GM23338 (cell line): ENCODE measurements at regions not wholly inside any gene's neighbourhood (a gene's known extent, or its start where the extent isn't known, plus 50 kb on each side); places are given as distances from the start of the nearest gene placed in this dataset.

ENCODE experiments used
- ATAC-seq: fragments of 200-7000 bp; cut with Tn5 transposase; 3 replicates; pipeline ENCODE4 v1.9.1; 2020
- DNase-seq: peaks from one replicate; pipeline ENCODE4 v3.0.0-alpha.2; 2015; ENCODE audit warnings: low spot score
- H2AFZ ChIP-seq: fragments of 200-600 bp; sonication (generic); 2 replicates; pipeline ENCODE4 v1.8.0; 2016; ENCODE audit warnings: antibody characterized with exemption, mild to moderate bottlenecking, moderate library complexity
- H3F3A ChIP-seq: fragments of 200-600 bp; sonication (generic); replicated peaks from 2 replicates; pipeline ENCODE4 v1.8.0; 2017; ENCODE audit warnings: antibody characterized with exemption, mixed run types, low read depth
- H3K27ac ChIP-seq: fragments of 200-600 bp; sonication (generic); 2 replicates; pipeline ENCODE4 v1.6.1; 2016; ENCODE audit warnings: low read depth
- H3K27me3 ChIP-seq: fragments of 200-600 bp; sonication (generic); 2 replicates; pipeline ENCODE4 v1.8.0; 2016; ENCODE audit warnings: mild to moderate bottlenecking, mixed run types, moderate library complexity; ENCODE audit not compliant: insufficient read depth
- H3K36me3 ChIP-seq: fragments of 200-600 bp; sonication (generic); 2 replicates; pipeline ENCODE4 v1.8.0; 2016; ENCODE audit warnings: mild to moderate bottlenecking; ENCODE audit not compliant: insufficient read depth
- H3K4me1 ChIP-seq: fragments of 200-600 bp; sonication (generic); 2 replicates; pipeline ENCODE4 v1.8.0; 2016; ENCODE audit warnings: mild to moderate bottlenecking, moderate library complexity; ENCODE audit not compliant: insufficient read depth
- H3K4me2 ChIP-seq: fragments of 200-600 bp; sonication (generic); 2 replicates; pipeline ENCODE4 v1.7.1; 2017; ENCODE audit warnings: mixed run types
- H3K4me3 ChIP-seq: fragments of 200-600 bp; sonication (generic); 2 replicates; pipeline ENCODE4 v1.6.1; 2016; ENCODE audit warnings: mixed run types
- H3K79me2 ChIP-seq: fragments of 200-600 bp; sonication (generic); replicated peaks from 2 replicates; pipeline ENCODE4 v1.8.0; 2017; ENCODE audit warnings: mild to moderate bottlenecking; ENCODE audit not compliant: insufficient read depth
- H3K9me2 ChIP-seq: fragments of 200-600 bp; sonication (generic); 2 replicates; pipeline ENCODE4 v1.8.0; 2017; ENCODE audit not compliant: insufficient read depth
- H4K20me1 ChIP-seq: fragments of 200-600 bp; sonication (generic); replicated peaks from 2 replicates; pipeline ENCODE4 v1.8.0; 2017; ENCODE audit warnings: mild to moderate bottlenecking; ENCODE audit not compliant: insufficient read depth
- H3K27ac Mint-ChIP-seq: 2 replicates; pipeline ENCODE4 v1.8.0; 2020; ENCODE audit warnings: inconsistent platforms, mild to moderate bottlenecking, moderate library complexity, mixed read lengths
- H3K27me3 Mint-ChIP-seq: 3 replicates; pipeline ENCODE4 v1.8.0; 2022; ENCODE audit warnings: low read depth, mild to moderate bottlenecking, moderate library complexity, mixed read lengths, inconsistent platforms; ENCODE audit not compliant: insufficient read depth, poor library complexity
- H3K36me3 Mint-ChIP-seq: 3 replicates; pipeline ENCODE4 v1.8.0; 2021; ENCODE audit warnings: low read depth, mild to moderate bottlenecking, inconsistent platforms, moderate library complexity, mixed read lengths
- H3K4me1 Mint-ChIP-seq: 3 replicates; pipeline ENCODE4 v1.8.0; 2020; ENCODE audit warnings: mild to moderate bottlenecking, inconsistent platforms, mixed read lengths
- H3K4me3 Mint-ChIP-seq: 3 replicates; pipeline ENCODE4 v1.8.0; 2021; ENCODE audit warnings: moderate library complexity, mild to moderate bottlenecking, inconsistent platforms, mixed read lengths
- H3K9me3 Mint-ChIP-seq: 3 replicates; pipeline ENCODE4 v1.8.0; 2020; ENCODE audit warnings: moderate library complexity, mild to moderate bottlenecking, inconsistent platforms, mixed read lengths
- EZH2 ChIP-seq: fragments of 200-600 bp; sonication (generic); IDR thresholded peaks from one replicate; pipeline ENCODE4 v1.8.0; 2017; ENCODE audit warnings: antibody characterized with exemption, mild to moderate bottlenecking, low read depth; ENCODE audit not compliant: unreplicated experiment
- EZH2phosphoT487 ChIP-seq: fragments of 200-600 bp; sonication (generic); IDR thresholded peaks from one replicate; pipeline ENCODE4 v1.8.1; 2018; ENCODE audit warnings: antibody characterized with exemption; ENCODE audit not compliant: unreplicated experiment
- JUNB ChIP-seq: IDR thresholded peaks from one replicate; pipeline ENCODE4 v1.6.1; 2016; ENCODE audit warnings: antibody characterized with exemption; ENCODE audit not compliant: unreplicated experiment
- NANOG ChIP-seq: IDR thresholded peaks from 2 replicates; pipeline ENCODE4 v1.6.1; 2016; ENCODE audit warnings: antibody characterized with exemption, borderline replicate concordance
- STAT1 ChIP-seq: IDR thresholded peaks from one replicate; pipeline ENCODE4 v1.6.1; 2016; ENCODE audit warnings: antibody characterized with exemption; ENCODE audit not compliant: unreplicated experiment
- ZNF114 ChIP-seq: fragments of 250-450 bp; sonication (Bioruptor Pico); IDR thresholded peaks from 2 replicates; pipeline ENCODE4 v1.5.0; 2020; ENCODE audit warnings: mild to moderate bottlenecking, moderate library complexity
- ZNF331 ChIP-seq: fragments of 250-450 bp; sonication (Bioruptor Pico); IDR thresholded peaks from 2 replicates; pipeline ENCODE4 v1.5.0; 2020; ENCODE audit warnings: low read depth, mild to moderate bottlenecking, moderate library complexity
- ZNF462 ChIP-seq: fragments of 250-450 bp; sonication (Bioruptor Pico); IDR thresholded peaks from 2 replicates; pipeline ENCODE4 v1.5.0; 2020; ENCODE audit warnings: mild to moderate bottlenecking, moderate library complexity
- TF ChIP-seq, protein P1 (sequence below), 2 experiments: fragments of 200-600 bp in 1 of 2; sonication (generic) in 1 of 2; conservative IDR thresholded peaks; 2 replicates each; pipeline versions ENCODE4 v1.5.1 to v1.6.1; 2016 to 2017; ENCODE audit warnings: antibody characterized with exemption in 2 of 2, low read depth in 2 of 2, mild to moderate bottlenecking in 2 of 2, moderate library complexity in 1 of 2
- TF ChIP-seq, protein P2 (sequence below): IDR thresholded peaks from 2 replicates; pipeline ENCODE4 v1.6.1; 2016; ENCODE audit warnings: antibody characterized with exemption

GRCh38 chrX:39730662-39731329 is 367.0 kb downstream of the BCOR start:
- no peaks in the 10 kb centered on the region for H3K27me3 ChIP-seq
- H3K9me2 ChIP-seq, result no peaks in the 10 kb centered on the region
- peak overlapping the region; percentile 32 for H3K4me2 ChIP-seq
- peaks cover 6% of the 10 kb centered on the region for H3K27me3 Mint-ChIP-seq
- H3K4me3 Mint-ChIP-seq, result peak overlapping the region; percentile 26; the same call in 1 of the 3 replicates
- peak; percentile 72 for DNase-seq
- no peaks in the 10 kb centered on the region for H3K79me2 ChIP-seq
- no peak overlapping the region; the same call in 1 of the 2 replicates for H2AFZ ChIP-seq
- no peak overlapping the region for H3K4me3 ChIP-seq
- H3K36me3 Mint-ChIP-seq, result no peaks in the 10 kb centered on the region
- TF ChIP-seq, protein P1, sequence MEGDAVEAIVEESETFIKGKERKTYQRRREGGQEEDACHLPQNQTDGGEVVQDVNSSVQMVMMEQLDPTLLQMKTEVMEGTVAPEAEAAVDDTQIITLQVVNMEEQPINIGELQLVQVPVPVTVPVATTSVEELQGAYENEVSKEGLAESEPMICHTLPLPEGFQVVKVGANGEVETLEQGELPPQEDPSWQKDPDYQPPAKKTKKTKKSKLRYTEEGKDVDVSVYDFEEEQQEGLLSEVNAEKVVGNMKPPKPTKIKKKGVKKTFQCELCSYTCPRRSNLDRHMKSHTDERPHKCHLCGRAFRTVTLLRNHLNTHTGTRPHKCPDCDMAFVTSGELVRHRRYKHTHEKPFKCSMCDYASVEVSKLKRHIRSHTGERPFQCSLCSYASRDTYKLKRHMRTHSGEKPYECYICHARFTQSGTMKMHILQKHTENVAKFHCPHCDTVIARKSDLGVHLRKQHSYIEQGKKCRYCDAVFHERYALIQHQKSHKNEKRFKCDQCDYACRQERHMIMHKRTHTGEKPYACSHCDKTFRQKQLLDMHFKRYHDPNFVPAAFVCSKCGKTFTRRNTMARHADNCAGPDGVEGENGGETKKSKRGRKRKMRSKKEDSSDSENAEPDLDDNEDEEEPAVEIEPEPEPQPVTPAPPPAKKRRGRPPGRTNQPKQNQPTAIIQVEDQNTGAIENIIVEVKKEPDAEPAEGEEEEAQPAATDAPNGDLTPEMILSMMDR (conservative IDR thresholded peaks at IDR 0.05; ENCODE audit: low read depth in 2 of 2), result peak; percentile 50 to 71
- TF ChIP-seq EZH2phosphoT487, result no peak
- no peaks in the 10 kb centered on the region for H4K20me1 ChIP-seq
- H3K4me1 ChIP-seq, result no peaks in the 10 kb centered on the region
- no peaks in the 10 kb centered on the region for H3F3A ChIP-seq
- peaks cover 14% of the 10 kb centered on the region for H3K4me1 Mint-ChIP-seq
- H3K36me3 ChIP-seq, result no peaks in the 10 kb centered on the region
- H3K9me3 Mint-ChIP-seq, result no peaks in the 10 kb centered on the region; the same call in 2 of the 3 replicates
- H3K27ac ChIP-seq, result no peak overlapping the region
- peak; percentile 87 for ATAC-seq
- H3K27ac Mint-ChIP-seq, result no peak overlapping the region

- Mint-ChIP-seq H3K4me1 (peaks cover 12% of the 10 kb centered on the region), H3K9me3 (no peaks in the 10 kb centered on the region; the same call in 2 of the 3 replicates), H3K4me3 (no peak overlapping the region; the same call in 2 of the 3 replicates), H3K36me3 (no peaks in the 10 kb centered on the region), H3K27me3 (peaks cover 6% of the 10 kb centered on the region), H3K27ac (no peak overlapping the region)
- no peak for DNase-seq
- Histone ChIP-seq H3K4me3 (no peak overlapping the region), H3K4me2 (peak overlapping the region; percentile 32; the same call in 1 of the 2 replicates), H3K4me1 (no peaks in the 10 kb centered on the region), H2AFZ (no peak overlapping the region), H3K79me2 (no peaks in the 10 kb centered on the region), H3F3A (no peaks in the 10 kb centered on the region), H3K27me3 (no peaks in the 10 kb centered on the region), H3K9me2 (no peaks in the 10 kb centered on the region), H3K27ac (no peak overlapping the region), H3K36me3 (no peaks in the 10 kb centered on the region), H4K20me1 (no peaks in the 10 kb centered on the region)
- no peak for ATAC-seq
- TF ChIP-seq, protein P2, sequence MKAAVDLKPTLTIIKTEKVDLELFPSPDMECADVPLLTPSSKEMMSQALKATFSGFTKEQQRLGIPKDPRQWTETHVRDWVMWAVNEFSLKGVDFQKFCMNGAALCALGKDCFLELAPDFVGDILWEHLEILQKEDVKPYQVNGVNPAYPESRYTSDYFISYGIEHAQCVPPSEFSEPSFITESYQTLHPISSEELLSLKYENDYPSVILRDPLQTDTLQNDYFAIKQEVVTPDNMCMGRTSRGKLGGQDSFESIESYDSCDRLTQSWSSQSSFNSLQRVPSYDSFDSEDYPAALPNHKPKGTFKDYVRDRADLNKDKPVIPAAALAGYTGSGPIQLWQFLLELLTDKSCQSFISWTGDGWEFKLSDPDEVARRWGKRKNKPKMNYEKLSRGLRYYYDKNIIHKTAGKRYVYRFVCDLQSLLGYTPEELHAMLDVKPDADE, result no peak
- TF ChIP-seq STAT1, result no peak
- no peak for TF ChIP-seq ZNF462 (CRISPR knock-in tag)
- TF ChIP-seq, protein P1 (conservative IDR thresholded peaks at IDR 0.05; ENCODE audit: low read depth in 2 of 2), result no peak
- no peak for TF ChIP-seq ZNF331
- TF ChIP-seq JUNB, result no peak
- no peak for TF ChIP-seq EZH2phosphoT487
- no peak for TF ChIP-seq ZNF114
- TF ChIP-seq EZH2, result no peak
- no peak for TF ChIP-seq NANOG
These were observed 366.5 kb downstream of the BCOR start for GRCh38 chrX:39731330-39731667.
